Hepatocyte (in vitro differentiated cells): ENCODE measurements at regions not wholly inside any gene's neighbourhood (a gene's known extent, or its start where the extent isn't known, plus 50 kb on each side); places are given as distances from the start of the nearest gene placed in this dataset.

Source experiments
- EZH2 ChIP-seq: fragments of 200-600 bp; sonication (generic); IDR thresholded peaks from 2 replicates; pipeline ENCODE4 v1.6.1; 2016; ENCODE audit warnings: antibody characterized with exemption, mild to moderate bottlenecking, borderline replicate concordance
- EZH2phosphoT487 ChIP-seq: fragments of 200-600 bp; sonication (generic); IDR thresholded peaks from one replicate; pipeline ENCODE4 v1.6.1; 2018; ENCODE audit warnings: antibody characterized with exemption, mild to moderate bottlenecking, low read depth, moderate library complexity; ENCODE audit not compliant: unreplicated experiment, severe bottlenecking
- TF ChIP-seq, protein P1 (sequence below): fragments of 200-600 bp; sonication (generic); IDR thresholded peaks from 2 replicates; pipeline ENCODE4 v1.5.1; 2016; ENCODE audit warnings: antibody characterized with exemption, mild to moderate bottlenecking; ENCODE audit not compliant: poor library complexity

DNA sequence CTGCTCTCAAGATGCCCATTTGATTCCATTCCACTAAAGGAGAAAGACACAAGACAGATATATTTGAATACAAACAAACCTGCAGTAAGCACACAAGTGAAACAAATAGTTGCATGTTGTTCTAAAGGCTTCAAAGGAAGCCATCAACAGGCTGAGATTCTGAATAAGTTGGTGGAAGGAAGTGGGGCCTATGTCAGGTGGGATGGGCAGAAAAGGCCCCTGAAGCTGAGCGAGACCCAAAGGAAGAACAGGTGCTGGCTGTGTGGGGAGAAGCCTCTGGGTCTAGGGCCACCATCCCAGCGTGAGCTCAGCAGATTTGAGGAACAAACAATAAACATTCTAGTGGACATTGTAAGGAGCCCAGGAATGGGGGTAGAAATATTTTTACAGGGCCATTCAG, 82.4 kb upstream of the PLAC8 start:
- TF ChIP-seq, protein P1, sequence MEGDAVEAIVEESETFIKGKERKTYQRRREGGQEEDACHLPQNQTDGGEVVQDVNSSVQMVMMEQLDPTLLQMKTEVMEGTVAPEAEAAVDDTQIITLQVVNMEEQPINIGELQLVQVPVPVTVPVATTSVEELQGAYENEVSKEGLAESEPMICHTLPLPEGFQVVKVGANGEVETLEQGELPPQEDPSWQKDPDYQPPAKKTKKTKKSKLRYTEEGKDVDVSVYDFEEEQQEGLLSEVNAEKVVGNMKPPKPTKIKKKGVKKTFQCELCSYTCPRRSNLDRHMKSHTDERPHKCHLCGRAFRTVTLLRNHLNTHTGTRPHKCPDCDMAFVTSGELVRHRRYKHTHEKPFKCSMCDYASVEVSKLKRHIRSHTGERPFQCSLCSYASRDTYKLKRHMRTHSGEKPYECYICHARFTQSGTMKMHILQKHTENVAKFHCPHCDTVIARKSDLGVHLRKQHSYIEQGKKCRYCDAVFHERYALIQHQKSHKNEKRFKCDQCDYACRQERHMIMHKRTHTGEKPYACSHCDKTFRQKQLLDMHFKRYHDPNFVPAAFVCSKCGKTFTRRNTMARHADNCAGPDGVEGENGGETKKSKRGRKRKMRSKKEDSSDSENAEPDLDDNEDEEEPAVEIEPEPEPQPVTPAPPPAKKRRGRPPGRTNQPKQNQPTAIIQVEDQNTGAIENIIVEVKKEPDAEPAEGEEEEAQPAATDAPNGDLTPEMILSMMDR, result no peak
- TF ChIP-seq EZH2, result no peak
- TF ChIP-seq EZH2phosphoT487, result no peak
